ENCODE measurements at regions not wholly inside any gene's neighbourhood (a gene's known extent, or its start where the extent isn't known, plus 50 kb on each side); places are given as distances from the start of the nearest gene placed in this dataset.

- DNase-seq (ENCODE audit: low read depth in 4 of 4, low spot score in 1 of 4) = no peak
These were observed 158.2 kb upstream of the DMAC1 start for GRCh38 chr9:7957803-7958202.

GRCh38 chr9:7947577-7947976 lies 148.0 kb upstream of the DMAC1 start:
- no peak for DNase-seq (ENCODE audit: low read depth in 4 of 4, low spot score in 1 of 4)

- DNase-seq (ENCODE audit: low read depth in 4 of 4, low spot score in 1 of 4) = no peak
These were observed 146.9 kb upstream of the DMAC1 start for GRCh38 chr9:7946458-7946857.

- DNase-seq (ENCODE audit: low read depth in 4 of 4, low spot score in 1 of 4) = no peak
These were observed 145.0 kb upstream of the DMAC1 start for GRCh38 chr9:7944572-7944971.

- no peak for DNase-seq (ENCODE audit: low read depth in 4 of 4, low spot score in 1 of 4)
These were observed 138.3 kb upstream of the DMAC1 start for GRCh38 chr9:7937761-7938491.

GRCh38 chr9:7936996-7937395 lies 137.4 kb upstream of the DMAC1 start:
- no peak for DNase-seq (ENCODE audit: low read depth in 4 of 4, low spot score in 1 of 4)

GRCh38 chr9:7936163-7936562 lies 136.6 kb upstream of the DMAC1 start:
- DNase-seq (ENCODE audit: low read depth in 4 of 4, low spot score in 1 of 4) = no peak

- no peak for DNase-seq (ENCODE audit: low read depth in 4 of 4, low spot score in 1 of 4)
These were observed 136.1 kb upstream of the DMAC1 start for GRCh38 chr9:7935681-7936080.

- DNase-seq (ENCODE audit: low read depth in 4 of 4, low spot score in 1 of 4) = no peak
These were observed 133.2 kb upstream of the DMAC1 start for GRCh38 chr9:7932767-7933166.

- no peak for DNase-seq (ENCODE audit: low read depth in 4 of 4, low spot score in 1 of 4)
These were observed 131.0 kb upstream of the DMAC1 start for GRCh38 chr9:7930613-7931012.

- DNase-seq (ENCODE audit: low read depth in 4 of 4, low spot score in 1 of 4) = no peak
These were observed 122.1 kb upstream of the DMAC1 start for GRCh38 chr9:7921545-7922197.

- no peak for DNase-seq (ENCODE audit: low read depth in 4 of 4, low spot score in 1 of 4)
These were observed 112.5 kb upstream of the DMAC1 start for GRCh38 chr9:7912037-7912535.

GRCh38 chr9:7910426-7911020 lies 110.9 kb upstream of the DMAC1 start:
- no peak for DNase-seq (ENCODE audit: low read depth in 4 of 4, low spot score in 1 of 4)

GRCh38 chr9:7909537-7909936 lies 110.0 kb upstream of the DMAC1 start:
- no peak for DNase-seq (ENCODE audit: low read depth in 4 of 4, low spot score in 1 of 4)

GRCh38 chr9:7907551-7908337 lies 108.2 kb upstream of the DMAC1 start:
- DNase-seq (ENCODE audit: low read depth in 4 of 4, low spot score in 1 of 4) = no peak

- DNase-seq (ENCODE audit: low read depth in 4 of 4, low spot score in 1 of 4) = no peak
These were observed 107.4 kb upstream of the DMAC1 start for GRCh38 chr9:7906783-7907550.

GRCh38 chr9:7901621-7902020 lies 102.0 kb upstream of the DMAC1 start:
- no peak for DNase-seq (ENCODE audit: low read depth in 4 of 4, low spot score in 1 of 4)

- no peak for DNase-seq (ENCODE audit: low read depth in 4 of 4, low spot score in 1 of 4)
These were observed 101.0 kb upstream of the DMAC1 start for GRCh38 chr9:7900541-7900940.

GRCh38 chr9:7899753-7900152 lies 100.2 kb upstream of the DMAC1 start:
- DNase-seq (ENCODE audit: low read depth in 4 of 4, low spot score in 1 of 4) = no peak

- DNase-seq (ENCODE audit: low read depth in 4 of 4, low spot score in 1 of 4) = no peak
These were observed 94.7 kb upstream of the DMAC1 start for GRCh38 chr9:7894231-7894630.

- no peak for DNase-seq (ENCODE audit: low read depth in 4 of 4, low spot score in 1 of 4)
These were observed 93.4 kb upstream of the DMAC1 start for GRCh38 chr9:7892975-7893374.
